ENCODE measurements at regions not wholly inside any gene's neighbourhood (a gene's known extent, or its start where the extent isn't known, plus 50 kb on each side); places are given as distances from the start of the nearest gene placed in this dataset.
"Not testable (repeated sequence)": the region's sequence is repeated elsewhere in the genome, so short reads cannot be mapped to it uniquely, and the experiment has no call there.

DNA sequence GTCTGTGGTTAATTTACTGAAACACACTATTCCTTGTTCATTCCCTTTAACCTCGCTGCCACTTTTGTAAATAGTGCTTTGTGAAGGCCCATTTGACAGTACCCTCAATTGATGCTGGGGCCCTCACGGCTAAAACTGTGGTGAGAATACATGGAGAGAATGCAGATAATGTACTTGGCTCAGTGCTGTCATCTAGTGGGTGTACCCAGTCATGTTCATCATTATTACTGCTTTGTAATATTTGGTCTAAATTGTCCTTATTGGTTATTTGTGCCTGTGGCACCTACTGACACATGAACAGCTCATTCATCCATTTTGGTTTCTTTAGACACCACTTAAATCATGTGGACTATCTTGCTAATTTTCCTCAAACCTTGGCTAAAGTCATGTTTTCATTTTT is 543.6 kb downstream of the EDEM1 start:
- no peak for DNase-seq (ENCODE audit: extremely low read depth, low read depth, low spot score)

DNA sequence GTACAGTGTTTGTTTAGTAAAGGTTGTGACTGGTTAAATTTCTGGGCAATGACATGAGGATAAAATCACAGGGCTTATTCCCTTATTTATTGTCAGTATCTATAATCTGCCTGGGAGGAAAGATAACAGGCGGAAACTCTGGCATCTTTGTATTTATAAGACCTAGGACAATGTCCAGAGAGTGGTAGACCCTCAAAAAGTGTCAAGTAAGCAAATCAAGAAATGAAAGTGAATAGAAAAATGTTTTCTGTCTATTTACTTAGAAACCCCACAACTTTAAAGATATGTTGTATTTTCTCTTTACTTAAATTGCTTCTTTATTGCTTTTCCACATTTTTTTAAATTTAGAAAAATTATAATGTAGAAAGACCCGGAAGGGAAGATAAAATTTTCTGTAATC is 544.6 kb downstream of the EDEM1 start:
- DNase-seq (ENCODE audit: extremely low read depth, low read depth, low spot score) = no peak

DNA sequence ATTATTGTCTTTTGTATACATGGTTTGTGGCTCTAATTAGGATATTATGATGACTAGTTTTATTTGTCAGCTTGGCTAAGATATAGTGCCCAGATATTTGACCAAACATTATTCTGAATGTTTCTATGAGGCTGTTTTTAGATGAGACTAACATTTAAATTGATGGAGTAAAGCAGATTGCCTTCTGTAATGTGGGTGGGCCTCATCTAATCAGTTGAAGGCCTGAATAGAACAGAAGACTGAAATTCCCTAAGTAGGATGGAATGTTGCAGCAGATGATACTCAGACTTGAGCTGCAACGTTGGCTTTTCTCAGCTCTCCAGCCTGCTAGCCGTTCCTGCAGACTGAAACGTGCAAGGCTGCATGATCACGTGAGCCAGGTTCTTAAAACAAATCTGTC is 546.5 kb downstream of the EDEM1 start:
- no peak for DNase-seq (ENCODE audit: extremely low read depth, low read depth, low spot score)

DNA sequence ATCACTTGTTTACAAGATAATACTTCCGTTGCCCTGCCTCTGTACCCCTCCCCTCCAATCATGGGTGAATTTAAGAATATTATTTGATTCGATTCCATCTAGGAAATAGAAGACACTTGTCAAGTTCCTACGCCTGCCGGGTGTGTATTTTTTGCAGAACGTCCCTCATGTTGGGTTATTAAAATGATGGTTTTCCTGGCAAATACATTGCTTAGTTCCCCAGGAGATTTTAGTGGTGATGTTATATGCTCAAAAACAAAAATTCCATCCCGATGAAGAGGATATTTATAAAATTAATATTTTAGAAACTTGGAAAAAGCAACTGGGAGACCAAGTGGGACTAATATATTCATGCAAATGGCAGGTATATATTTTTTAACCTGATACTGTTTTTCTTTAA is 548.4 kb downstream of the EDEM1 start:
- no peak for DNase-seq (ENCODE audit: extremely low read depth, low read depth, low spot score)

GRCh38 chr3:5739299-5739935 is 551.9 kb downstream of the EDEM1 start:
- no peak for DNase-seq (ENCODE audit: extremely low read depth, low read depth, low spot score)

GRCh38 chr3:5739949-5740348 is 552.4 kb downstream of the EDEM1 start:
- no peak for DNase-seq (ENCODE audit: extremely low read depth, low read depth, low spot score)

GRCh38 chr3:5741017-5741416 is 553.5 kb downstream of the EDEM1 start:
- no peak for DNase-seq (ENCODE audit: extremely low read depth, low read depth, low spot score)

GRCh38 chr3:5750091-5750490 is 562.6 kb downstream of the EDEM1 start:
- no peak for DNase-seq (ENCODE audit: extremely low read depth, low read depth, low spot score)

GRCh38 chr3:5750874-5751640 is 563.5 kb downstream of the EDEM1 start:
- DNase-seq (ENCODE audit: extremely low read depth, low read depth, low spot score) = no peak

DNA sequence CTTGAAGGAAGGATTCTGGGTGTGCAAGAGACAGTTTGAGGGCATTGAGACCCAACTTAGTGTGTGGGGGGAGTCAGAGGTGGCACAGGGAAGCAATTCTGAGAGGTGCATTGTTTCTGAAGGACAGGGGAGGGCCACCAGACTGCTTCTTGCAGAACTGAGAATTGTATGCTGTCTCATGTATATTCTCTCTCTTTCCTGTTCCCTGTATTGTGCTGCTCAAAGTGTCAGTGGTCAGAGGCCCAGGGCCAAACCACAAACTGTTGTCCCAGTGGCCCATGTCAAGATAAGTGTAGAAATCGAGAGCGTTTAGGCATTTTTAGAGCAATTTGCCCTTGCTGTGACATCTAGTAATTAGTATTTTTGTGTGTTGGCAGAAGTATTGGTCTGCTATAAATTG is 567.1 kb downstream of the EDEM1 start:
- DNase-seq (ENCODE audit: extremely low read depth, low read depth, low spot score) = no peak

DNA sequence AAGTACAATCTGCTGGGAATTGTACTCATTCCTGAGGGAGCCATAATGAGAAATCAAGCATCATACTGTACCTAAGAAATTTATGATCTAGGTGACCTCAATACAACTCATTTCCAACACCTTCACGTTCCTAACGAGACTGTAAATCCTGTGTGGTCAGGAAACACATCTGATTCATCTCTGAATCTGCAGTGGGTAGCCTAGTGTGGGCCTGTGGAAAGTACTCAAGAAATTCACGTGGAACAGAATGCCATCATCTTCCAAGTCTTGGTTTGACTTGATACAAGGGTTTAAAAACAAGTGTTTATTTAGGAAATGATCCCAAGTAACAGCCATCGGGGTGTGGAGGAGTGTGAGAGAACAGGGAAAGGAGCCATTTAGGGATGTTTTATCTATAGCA is 568.9 kb downstream of the EDEM1 start:
- DNase-seq (ENCODE audit: extremely low read depth, low read depth, low spot score) = no peak

DNA sequence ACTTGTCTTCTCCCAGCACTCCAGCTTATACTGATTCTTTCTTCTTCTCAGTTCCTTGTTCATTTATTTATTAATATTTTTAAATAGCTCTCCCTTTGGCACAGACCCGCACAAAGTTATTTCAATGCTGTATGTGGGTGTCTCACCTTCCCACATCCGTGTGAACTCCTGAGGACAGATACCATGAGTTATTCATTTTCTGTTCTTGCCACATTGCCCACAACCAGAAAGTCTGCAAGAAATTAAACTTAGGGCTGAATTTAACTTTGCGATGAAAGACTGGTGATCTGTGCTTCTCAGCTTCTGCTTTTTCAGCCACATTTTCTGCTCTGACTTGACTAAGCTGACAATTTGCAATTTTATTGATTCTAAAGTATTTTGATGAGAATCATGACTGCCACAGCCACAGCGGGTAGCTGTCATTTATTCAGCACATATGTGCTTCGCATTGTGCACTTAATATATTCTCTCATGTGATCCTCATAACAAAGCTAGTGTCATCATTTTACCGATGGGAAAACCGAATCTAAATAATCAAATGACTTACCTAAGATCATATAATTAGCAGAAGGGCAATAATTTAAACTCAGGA is 569.8 kb downstream of the EDEM1 start:
- DNase-seq (ENCODE audit: extremely low read depth, low read depth, low spot score) = no peak

DNA sequence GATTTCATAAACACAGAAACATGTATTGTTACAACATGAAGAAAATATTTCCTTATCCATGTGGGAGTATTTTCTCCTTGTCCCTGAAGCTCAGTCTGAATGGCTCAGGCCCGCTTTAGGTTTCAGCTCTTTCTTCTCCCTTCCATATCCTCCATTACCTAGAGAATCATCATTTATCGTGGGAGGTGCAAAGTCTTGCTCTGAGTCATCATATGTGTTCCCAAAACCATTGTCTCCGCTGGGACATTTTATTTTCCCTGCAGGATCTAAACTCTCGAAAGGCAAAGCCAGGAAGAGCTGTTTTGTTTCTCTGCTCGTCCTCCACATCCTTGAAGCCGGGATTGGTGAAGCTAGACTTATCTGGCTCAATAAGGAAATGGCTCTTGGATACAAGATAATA is 571.2 kb downstream of the EDEM1 start:
- no peak for DNase-seq (ENCODE audit: extremely low read depth, low read depth, low spot score)

- no peak for DNase-seq (ENCODE audit: extremely low read depth, low read depth, low spot score)
Measured at GRCh38 chr3:5762506-5762905, 575.0 kb downstream of the EDEM1 start.

DNA sequence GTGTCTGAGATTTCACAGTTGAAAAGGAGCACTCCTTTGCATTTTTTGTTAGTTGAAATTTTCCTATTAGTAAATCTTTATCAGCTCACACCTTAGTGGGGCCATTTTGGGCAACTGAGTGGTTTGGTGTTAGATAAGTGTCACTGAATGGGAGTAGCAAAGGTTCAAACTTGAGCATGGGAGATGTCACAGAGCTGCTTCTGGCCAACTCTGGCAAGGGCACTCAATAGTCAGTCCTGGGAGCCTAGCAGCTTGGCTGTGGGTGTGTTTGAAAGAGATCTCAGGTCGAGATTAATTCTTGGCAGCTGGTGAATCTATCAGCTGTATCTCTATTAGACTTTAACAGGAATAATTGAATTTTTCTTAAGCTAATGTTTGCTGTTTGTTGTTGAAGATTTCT is 579.3 kb downstream of the EDEM1 start:
- no peak for DNase-seq (ENCODE audit: extremely low read depth, low read depth, low spot score)

DNA sequence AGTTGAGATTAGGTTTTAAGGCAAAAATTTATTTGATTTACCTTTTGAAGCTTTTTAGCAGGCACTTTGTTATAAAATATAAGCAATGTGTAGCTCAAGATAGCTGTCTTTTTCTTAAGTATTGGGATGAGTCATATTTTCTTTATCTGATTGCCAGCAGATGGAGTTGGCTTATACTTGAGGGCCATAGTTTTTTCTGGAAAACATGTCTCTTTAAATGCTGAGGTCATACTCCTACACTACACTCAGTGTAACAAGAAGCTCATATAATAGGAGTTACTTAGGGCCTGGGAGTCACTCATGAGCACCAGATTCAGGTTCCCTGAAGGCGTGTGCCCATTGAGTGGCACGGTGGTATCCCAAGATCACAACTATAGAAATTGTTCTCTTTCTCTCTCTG is 579.8 kb downstream of the EDEM1 start:
- DNase-seq (ENCODE audit: extremely low read depth, low read depth, low spot score) = no peak

DNA sequence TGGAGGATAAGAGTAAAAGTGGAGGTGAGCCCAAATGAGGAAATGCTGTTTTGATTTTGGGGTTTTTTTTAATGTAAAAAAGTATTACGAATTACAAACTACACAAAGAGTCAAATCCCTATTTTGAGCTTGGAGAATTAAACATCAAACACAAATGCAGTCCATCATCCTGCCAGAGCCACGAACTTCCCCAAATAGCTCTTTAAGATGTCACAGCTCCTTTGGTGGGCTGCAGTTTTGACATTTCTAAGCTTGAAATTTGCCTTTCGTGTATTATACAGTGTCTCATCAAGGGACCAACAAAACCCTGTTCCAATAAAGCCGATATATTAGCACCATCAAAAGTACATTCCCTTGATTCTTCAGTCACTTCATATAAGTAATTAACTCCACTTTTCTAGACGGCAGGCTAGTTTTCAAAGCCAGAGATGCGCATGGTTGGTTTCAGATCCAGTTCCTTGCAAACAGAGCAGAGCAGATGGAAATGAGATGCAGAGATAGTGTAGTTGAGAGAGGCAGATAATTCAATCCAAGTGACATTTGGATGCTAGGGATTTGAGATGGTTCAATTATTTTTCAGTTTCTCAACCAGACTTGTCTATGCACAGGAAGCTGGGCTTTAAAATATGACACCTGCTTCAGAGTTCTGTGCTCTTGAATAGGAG is 580.9 kb downstream of the EDEM1 start:
- no peak for DNase-seq (ENCODE audit: extremely low read depth, low read depth, low spot score)

DNA sequence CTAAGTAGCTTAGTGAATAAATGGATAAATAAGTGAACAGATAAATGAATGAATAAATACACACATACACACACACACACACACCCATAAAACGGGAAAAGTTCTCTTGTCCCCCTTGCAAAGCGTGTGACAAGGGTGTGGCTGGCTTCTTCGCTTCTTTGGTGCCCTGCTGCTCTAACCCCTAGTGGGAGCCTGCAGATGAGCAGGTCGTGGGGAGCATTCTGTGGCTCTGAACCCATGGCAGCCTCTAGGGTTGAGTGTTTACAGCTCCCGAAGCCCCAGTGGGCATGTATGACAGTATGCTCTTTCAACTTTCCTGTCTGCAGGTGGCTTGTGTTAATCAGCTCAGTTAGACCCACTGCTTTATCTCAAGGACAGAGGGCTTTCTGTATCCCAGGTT is 582.3 kb downstream of the EDEM1 start:
- no peak for DNase-seq (ENCODE audit: extremely low read depth, low read depth, low spot score)

DNA sequence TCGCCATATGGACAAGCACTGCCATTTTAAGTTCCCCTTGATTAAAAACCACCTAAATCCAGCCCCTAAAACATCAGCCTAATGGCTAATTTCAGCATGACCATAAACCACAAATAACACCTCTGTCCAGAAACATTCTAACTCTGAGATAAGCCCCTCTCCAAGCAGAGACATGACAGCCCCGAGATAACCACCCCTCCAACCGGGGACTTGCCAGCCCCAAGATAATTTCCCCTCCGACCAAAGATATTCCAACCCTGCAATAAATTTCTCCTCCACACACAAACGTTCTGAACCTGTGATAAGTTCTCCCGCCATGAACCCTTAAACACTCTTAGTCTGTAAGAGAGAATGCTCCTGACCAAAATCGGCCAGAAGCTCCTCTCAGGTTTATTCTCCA is 586.8 kb downstream of the EDEM1 start:
- no peak for DNase-seq (ENCODE audit: extremely low read depth, low read depth, low spot score)

- DNase-seq (ENCODE audit: extremely low read depth, low read depth, low spot score) = not testable (repeated sequence)
Measured at GRCh38 chr3:5775100-5775499, 587.6 kb downstream of the EDEM1 start.

DNA sequence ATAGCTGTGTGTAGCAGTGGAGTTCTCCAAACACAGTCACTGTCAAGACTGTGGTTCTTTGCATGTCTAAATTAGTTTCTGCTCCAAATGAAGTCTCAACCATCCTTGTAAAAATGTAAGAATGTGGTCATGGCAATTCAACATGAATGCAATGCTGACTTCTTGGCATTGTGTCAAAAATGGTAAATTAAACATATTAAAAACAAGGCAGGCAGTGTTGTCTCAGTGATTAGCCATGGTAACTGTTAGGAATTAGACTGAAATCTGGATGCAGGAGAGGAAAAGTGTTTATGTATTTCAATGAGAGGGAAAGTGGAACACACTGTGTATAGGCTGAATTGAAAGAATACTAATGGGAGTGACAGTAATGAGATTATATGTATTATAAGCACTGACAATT is 597.2 kb downstream of the EDEM1 start:
- DNase-seq (ENCODE audit: extremely low read depth, low read depth, low spot score) = no peak
